HG02981 (cell line): ENCODE measurements at regions not wholly inside any gene's neighbourhood (a gene's known extent, or its start where the extent isn't known, plus 50 kb on each side); places are given as distances from the start of the nearest gene placed in this dataset.

Experiments
- ATAC-seq: cut with Tn5 transposase; IDR thresholded peaks from one replicate; pipeline ENCODE4 v1.9.1; 2021; ENCODE audit warnings: mild to moderate bottlenecking, moderate library complexity; ENCODE audit not compliant: unreplicated experiment

GRCh38 chr16:55256412-55257016, 67.5 kb upstream of the IRX6 start:
- no peak for ATAC-seq

- peak; percentile 71 for ATAC-seq
Measured at GRCh38 chr16:55257966-55258613, 65.9 kb upstream of the IRX6 start.

GRCh38 chr16:55261301-55261700, 62.7 kb upstream of the IRX6 start:
- no peak for ATAC-seq

GRCh38 chr16:55263271-55264250, 60.4 kb upstream of the IRX6 start:
- ATAC-seq, result no peak

GRCh38 chr16:55264949-55265348, 59.1 kb upstream of the IRX6 start:
- ATAC-seq, result no peak

GRCh38 chr16:55265926-55266325, 58.1 kb upstream of the IRX6 start:
- ATAC-seq, result no peak

GRCh38 chr16:55271945-55272513, 52.0 kb upstream of the IRX6 start:
- no peak for ATAC-seq

GRCh38 chr16:55272744-55273143, 51.3 kb upstream of the IRX6 start:
- no peak for ATAC-seq

GRCh38 chr16:55273356-55273755, 50.6 kb upstream of the IRX6 start:
- ATAC-seq, result no peak

GRCh38 chr16:55273959-55274358, 50.0 kb upstream of the IRX6 start:
- ATAC-seq, result no peak
